ENCODE measurements at regions not wholly inside any gene's neighbourhood (a gene's known extent, or its start where the extent isn't known, plus 50 kb on each side); places are given as distances from the start of the nearest gene placed in this dataset.
"Not testable (repeated sequence)": the region's sequence is repeated elsewhere in the genome, so short reads cannot be mapped to it uniquely, and the experiment has no call there.

DNA sequence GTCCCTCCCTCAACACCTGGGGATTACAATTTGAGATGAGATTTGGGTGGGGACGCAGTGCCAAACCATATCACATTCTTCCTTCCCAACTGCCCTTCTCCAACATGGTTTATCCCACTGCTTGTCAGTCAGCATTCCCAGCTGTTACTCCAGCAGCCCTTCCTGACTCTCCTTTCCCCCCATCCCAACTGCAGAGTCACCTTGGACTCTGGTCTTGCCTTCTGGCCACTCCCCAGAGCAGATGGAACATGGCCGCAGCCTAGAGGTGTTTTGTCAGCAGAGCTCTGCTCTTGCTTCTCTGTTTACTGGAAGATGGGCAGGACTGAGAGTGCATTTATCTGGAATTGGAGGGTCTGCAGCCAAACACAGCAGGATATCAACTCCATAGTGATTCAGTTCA lies 51.2 kb upstream of the MEX3C start:
- DNase-seq, result no peak

DNA sequence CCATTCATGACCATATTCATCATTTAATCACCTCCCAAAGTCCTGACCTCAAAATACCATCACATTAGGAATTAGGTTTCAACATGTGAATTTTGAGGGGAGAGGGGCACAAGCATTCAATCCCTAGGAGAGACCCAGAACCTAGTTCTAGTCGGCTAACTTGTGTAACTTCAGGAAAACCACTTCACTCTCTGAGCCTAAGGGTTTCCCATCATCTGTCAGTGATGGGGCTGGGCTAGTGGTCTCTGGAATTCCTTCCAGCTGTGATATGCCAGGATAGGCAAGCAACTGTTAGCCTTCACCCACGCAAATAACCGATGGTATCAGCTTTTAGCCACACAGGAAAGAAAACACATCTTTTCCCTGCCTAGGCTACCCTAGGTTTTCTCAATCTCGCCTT lies 52.5 kb upstream of the MEX3C start:
- DNase-seq, result no peak

DNA sequence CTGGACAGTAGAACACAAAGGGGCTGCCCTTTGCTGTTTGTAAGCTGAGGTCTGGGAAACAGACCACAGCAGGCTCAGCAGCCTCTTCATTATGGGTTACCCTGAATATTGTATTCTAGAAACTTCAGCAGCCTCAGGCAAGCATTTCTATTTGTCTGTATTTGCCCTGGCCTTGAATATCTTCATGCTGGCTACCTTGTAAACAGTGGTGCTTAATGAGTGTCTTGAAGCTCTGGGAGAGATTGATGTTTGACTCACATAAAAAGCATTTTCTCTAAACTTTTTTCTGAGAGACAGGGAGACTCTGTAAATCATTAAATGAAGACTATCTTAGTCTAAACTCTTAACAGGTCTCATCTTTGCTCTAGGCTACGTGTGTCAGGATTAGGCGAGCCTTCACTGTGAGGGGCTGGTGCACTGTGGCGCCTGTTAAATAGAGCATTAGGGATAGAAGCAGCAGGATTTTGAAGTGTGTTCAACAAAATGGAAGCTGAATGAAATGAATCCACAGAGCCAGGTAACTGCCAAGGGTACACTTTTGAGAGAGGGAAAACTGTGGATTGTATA lies 53.1 kb upstream of the MEX3C start:
- DNase-seq, result no peak

DNA sequence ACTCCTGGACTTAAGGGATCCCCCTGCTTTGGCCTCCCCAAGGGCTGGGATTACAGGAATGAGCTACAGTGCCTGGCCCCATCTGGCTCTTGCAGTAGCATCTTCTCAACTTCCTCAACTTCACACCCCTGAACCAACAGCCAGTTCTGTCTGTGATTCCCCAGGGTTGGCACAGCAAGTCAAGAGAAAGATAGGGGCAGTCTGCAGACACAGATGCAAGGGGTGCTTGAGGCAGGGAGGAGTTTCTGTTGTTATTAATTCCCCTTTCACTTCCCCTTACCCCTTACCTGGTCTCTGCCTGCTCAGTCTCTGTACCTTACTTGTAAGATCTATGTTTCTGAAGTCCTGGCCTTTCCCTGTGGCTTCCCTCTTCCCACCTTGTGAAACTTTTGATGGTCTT lies 54.1 kb upstream of the MEX3C start:
- DNase-seq, result no peak

DNA sequence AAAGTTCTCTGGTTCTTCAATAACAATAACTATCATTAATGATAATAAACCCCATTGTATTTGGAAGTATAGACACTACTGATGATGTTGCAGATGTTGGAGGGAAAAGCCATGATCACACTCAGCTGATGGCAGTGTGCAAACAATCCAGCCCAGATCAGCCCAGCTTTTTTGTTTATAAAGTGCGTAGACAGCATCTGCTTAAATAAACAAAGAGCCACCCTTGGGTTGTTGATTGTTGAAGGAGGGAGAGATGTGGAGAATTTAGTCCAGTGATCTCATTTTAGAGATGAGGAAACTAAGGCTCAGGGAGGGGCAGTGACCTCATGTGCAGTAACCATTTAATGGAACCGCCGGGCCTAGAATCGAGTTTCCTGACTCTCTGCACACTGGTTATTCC lies 56.0 kb upstream of the MEX3C start:
- DNase-seq, result no peak

DNA sequence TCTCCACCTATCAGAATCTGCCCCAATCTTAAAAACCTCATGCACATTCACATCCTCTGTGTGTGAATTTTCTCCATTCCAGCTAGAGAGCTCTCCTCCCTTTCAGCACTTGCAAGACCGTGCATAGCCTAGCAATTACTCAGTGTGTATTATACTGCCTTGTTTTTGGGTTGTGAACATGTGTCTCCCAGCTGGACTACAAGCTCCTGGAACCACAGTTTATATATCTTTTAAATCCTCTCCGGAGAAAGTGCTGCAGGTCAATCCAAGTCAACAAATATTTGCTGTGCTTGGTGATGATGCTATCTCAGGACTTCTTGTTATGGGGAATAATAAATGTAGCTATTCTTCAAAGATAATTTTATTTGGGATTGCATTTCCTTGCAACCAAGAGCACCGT lies 58.2 kb upstream of the MEX3C start:
- no peak for DNase-seq

DNA sequence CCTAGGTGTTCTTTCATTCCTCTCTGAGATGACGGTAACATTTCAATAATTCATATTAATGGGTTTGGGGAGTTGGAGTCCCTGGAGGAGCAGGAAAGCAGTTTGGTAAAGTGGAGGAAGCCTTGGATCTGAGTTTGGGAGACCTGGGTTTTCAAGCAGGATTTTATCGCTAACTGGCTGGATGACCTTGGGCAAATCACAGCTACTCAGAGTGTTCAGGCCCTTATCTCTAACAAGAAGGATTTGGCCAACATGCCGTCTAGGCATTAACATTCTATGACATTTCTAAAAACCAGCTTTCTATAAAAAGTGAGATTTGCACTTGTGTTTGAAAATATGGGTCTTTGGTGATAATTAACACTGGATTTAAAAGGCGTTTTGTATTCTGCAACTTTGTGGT lies 59.7 kb upstream of the MEX3C start:
- no peak for DNase-seq

DNA sequence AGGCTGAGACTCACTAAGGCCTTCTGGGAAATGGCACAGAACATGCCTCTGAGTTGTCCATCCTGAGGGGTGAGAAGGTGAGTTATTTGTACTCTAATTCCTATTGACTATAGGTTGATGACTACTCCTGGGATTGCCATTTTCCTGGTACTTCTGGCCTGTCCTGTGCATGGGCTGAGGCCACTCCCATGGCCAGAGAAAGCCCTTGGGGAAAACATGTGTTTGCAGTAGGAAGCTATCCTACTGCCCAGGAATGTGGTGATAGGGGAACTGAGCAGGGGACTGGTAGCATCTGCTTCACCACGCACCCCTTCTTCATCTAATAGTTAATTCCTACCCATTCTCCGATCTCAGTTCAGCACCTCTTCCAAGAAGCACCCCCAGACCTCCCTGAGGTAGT lies 62.6 kb upstream of the MEX3C start:
- no peak for DNase-seq

DNA sequence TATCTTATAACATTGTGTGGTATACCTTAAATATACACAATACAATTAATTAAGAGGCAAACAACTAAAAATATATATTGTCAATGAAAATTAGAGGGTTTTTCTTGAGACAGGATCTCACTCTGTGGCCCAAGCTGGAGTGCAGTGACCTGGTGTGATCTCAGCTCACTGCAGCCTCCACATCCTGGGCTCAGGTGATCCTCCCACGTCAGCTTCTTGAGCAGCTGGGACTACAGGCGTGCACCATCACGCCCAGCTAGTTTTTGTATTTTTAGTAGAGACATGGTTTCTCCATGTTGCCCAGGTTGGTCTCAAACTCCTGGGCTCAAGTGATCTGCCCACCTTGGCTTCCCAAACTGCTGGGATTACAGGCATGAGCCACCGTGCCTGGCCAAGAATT lies 68.6 kb upstream of the MEX3C start:
- DNase-seq, result not testable (repeated sequence)

DNA sequence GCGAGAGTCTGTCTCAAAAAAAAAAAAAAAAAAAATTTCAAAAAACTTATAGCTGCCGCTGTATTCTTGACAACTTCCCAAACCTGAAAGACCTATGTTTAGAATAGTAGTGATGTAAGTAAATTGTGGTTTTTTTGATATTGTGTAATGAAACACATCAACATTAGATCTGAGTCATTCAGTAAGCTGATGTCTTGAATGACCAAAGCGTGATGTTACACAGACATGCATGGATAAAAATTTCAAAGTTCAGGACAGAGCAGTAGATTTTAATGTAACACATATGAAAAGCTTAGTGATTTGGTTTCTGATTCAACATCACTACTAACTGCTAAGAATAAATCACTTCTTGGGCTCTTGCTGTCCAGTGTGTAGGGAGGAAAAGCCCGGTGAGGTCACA lies 69.3 kb upstream of the MEX3C start:
- no peak for DNase-seq

DNA sequence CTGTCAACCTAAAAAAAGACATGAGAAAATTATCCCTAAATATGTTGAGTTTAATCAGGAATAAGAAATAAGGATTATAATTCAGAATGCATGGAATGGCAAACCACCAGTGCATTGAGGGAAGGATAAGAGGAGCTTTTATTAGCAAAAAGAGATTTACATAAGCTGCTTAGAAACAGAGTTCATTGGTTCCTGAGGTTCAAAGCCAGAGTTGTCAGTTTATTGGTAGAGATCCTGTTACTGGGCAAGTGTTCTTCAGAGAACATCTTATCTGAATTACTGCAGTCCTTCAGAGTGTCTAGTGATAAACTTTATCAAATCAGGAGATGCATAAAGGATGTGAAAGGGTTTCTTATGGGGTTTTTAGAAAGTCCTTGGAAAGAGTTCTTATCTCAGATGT lies 76.0 kb upstream of the MEX3C start:
- DNase-seq, result no peak

DNA sequence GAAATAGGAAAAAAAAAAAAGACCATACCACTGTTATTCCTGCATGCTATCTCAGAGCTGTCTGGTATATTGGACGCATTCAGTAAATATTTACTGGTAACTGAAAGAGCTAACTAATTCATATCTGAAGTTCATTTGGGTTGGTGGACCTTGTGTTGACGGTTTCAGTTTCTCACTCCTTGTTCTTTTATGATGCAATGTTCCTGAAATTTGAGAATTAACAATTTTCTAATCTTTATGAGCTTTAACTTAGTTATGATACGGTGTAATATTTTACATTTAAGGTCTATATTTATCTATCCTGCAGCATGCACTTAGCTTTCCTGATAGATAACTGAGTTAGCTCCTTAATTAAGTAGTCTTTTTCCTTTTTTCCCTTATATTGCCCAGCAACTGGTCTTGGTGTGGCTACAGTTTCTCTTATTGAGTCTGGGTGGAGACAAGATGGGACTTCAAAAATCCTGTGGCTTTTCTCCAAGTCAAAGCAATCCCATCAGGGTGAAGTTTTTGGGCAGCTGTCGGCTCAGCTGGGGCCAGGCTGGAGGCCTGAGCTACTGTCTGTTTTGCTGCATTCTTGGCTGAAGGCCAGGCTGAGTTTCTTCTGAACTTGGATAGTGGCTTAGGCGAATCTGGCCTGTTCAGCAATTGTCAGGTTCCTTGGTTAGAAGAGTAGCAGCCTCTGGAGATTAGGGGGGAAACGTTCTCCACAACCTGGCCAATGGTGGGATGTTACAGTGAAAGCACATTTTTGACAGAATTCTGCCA lies 78.4 kb upstream of the MEX3C start:
- DNase-seq, result no peak

DNA sequence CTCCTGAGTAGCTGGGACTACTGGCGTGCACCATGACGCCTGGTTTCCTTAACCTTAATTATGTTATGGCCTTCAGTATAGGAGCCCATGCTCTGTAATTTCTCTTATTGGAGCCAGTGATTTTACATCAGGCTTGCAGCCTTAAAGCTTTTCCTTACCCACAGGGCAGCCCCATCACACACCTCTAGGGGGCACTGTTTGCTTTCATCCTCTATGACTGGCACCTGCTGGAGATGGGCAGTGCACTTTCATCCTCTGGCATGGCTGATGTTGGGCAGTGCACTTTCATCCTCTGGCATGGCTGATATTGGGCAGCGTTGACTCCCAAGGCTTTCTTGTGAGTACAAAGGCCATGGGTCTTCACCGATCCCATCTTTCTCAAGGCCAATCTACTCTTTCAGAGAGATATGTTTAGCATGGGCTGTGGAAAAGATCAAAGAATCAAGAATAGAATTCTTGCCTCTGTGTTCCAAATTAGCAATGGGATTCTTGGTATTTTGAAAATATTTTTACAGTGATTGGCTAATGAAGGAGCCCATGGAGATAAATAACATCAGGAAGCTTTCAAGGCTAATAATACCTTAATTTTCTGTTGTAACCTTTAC lies 80.7 kb upstream of the MEX3C start:
- DNase-seq, result peak in 1 of 2 donors; percentile 3

DNA sequence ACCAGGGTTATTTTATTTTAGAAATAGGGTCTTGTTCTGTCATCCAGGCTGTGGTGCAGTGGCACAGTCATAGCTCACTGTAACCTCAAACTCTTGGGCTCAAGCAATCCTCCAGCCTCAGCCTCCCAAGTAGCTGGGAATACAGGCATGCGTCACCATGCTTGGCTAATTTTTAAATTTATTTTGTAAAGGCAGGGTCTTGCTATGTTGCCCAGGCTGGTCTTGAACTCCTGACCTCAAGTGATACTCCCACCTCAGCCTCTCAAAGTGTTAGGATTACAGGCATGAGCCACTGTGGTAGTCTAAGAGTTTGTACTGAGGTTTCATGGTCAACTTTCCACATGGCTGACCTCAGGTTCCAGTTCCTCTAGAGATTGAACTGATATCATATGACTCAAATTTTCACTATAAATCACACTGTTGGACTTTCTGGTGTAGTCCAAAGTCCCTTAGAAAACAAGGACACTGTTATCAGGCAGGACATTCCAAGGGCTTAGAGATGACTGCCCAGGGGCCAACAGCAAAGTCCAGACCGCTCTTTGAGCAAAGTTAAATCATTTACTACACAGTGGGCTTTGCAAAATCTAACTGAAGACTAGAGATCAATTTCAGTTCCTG lies 82.0 kb upstream of the MEX3C start:
- DNase-seq, result no peak

DNA sequence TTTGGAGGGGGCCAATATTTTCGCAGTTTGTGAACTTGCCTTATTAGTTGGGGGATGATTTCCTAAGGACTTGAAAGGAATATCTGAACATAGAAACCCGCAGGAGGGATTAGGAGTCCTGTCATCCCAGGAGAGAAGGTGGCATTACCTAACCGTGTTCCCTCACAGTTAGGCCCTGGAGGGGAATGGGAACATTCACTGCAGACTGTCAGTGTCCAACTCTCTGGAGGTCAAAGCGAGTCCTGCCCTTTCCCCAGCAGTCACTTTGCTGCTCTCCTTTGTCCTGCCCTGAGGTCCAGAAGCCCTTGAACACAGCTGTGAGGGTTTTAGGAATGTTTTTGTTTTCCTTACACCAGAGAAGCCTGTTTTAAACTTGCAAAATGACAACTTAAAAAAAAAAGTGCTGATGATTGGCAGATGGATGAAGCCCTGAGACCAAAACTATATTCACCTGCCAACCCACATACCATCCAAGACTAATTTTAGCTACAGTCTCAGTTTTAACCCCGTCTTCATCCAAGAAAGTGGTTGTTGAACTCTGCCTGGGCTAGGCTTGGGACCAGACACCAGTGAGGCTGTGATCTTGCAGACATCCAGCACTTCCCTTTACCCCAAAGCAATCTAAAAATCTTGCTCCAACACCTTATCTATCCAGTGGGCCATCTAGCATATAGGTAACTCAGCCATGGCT lies 90.5 kb upstream of the MEX3C start:
- DNase-seq, result no peak

DNA sequence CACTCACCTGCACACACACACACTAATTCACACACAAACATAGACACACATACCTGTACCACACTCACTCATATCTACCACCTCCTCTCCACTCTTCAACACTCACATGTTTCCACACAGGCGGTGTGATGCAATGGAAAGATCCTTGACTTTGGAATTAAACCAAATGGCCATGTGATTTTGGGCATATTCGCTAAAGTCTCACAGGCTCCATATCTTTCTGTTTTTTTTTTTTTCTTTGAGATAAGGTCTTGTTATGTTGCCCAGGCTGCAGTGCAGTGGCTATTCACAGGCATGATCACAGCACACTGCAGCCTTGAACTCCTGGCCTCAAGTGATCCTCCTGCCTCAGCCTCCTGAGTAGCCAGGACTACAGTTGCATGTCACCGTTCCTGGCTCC lies 91.1 kb upstream of the MEX3C start:
- no peak for DNase-seq

DNA sequence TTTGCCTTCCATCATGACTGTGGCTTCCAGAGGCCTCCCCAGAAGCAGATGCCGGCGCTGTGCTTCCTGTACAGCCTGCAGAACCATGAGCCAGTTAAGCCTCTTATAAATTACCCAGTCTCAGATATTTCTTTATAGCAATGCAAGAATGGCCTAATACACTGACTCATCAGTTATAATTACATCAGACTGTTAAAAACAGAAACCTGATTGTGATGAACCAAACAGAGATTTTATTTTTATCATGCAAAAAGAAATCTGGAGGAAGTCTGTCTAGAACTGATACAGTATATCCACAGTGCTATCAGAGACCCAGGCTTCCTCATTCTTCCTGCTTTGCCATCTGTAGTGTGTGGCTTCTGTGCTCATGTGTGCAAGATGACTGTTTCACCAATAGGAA lies 93.4 kb upstream of the MEX3C start:
- DNase-seq, result no peak

DNA sequence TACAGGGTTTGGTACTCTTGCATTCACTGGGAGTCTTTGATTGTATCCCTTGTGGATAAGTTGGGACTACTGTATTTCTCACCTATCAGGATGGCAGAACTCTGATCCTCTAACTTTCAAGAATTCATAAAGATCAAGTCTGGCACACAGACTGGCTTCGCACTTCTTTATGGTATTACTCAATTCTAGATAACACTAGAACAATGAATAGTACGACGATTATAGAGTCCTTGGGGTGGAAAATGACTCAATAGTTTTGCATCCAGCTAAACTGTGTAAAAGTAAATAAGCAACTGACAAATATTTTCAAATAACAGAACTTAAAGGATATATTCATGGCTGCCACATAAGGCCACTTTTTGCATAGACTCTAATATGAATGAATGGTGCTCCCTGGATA lies 103.4 kb upstream of the MEX3C start:
- DNase-seq, result no peak

DNA sequence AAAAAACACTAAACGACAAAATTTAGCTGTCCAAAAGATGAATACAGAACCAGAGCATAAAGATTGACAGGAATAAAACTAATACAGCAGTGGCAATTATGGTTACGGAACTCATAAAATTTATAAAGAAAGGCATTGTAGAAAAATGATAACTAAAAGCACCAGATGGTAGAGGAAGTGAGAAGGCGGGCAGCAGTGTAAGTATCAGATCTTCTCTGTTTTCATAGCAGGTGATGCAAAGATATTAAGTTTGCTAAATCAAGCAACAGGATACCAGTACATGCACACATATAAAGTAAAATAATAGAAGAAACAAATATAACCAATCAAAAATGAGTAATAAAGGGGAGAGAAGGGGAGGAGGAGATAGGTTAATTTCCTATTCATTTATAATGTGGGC lies 103.9 kb upstream of the MEX3C start:
- DNase-seq, result no peak

DNA sequence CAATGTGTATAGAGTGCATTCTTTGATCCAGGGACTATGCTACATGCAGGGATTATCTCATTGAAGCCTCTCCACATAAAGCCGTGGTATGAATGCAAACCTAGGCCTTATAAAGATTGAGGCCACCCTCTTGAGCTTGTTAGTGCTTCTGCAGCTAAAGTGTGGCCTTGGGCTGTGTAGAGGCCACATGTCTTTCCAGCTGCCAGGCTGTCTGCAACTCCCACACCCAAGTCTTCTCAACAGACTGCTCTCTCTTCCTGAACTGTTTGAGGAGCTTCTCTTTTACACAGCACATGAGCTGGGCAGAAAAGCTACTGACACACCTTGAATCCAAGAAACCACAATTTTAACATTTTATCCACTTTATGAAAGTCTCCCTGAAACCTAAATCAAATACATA lies 119.2 kb upstream of the MEX3C start:
- DNase-seq, result no peak

DNA sequence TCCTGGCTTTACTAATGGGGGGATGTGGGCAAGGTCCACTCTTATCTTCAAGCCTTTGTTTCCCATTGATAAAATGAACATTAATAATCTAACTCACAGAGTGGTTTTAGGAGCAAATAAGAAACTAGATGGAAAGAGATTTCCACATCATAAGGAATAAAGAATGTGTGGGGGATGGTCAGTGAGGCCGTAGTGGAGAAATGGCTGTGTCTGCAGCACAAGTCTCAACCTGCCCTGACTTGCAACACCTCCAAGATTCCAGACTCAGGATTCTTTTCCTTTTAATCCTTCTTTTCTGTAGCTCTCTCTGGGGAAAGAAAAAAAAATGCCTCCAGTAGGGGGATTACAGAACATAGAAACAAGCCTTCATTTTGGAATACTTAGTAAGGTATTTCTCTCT lies 124.2 kb upstream of the MEX3C start:
- DNase-seq, result no peak

DNA sequence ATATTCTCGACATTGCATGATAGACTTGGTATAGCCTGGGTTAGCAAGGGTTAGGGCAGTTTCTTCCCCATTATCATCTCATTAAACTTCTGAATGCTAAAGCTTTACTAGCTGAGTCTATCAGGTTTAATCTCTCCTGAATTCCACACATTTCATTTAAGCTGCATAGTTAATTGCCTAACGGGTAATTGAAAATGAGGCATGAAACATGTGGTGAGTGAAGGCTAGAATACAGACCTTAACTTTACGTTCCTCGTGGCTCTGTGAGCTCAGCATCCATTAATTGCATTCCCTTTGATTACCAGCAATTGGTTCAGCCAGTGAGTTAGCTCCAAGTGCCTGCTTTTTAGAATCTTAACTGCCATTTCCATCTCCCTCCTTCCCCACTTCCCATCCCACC lies 126.5 kb upstream of the MEX3C start:
- no peak for DNase-seq

DNA sequence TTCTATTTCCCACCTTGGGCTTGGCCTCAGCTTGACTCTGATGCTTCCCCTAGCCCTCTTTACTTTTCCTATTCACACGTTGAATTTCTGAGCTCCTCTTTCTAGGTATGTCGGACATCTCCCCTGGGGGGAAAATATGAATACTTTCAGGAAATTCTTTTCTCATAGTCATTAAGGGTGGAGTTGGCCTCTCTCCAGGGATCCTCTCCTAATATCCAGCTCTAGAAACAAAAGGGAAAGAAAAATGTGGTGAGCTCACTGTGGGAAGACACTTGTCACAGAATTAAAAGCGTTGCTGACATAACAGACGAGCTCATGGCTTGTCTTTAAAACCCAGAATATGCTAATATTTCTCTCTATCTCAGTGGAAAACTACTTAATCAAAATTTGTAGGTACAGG lies 132.7 kb upstream of the MEX3C start:
- no peak for DNase-seq

DNA sequence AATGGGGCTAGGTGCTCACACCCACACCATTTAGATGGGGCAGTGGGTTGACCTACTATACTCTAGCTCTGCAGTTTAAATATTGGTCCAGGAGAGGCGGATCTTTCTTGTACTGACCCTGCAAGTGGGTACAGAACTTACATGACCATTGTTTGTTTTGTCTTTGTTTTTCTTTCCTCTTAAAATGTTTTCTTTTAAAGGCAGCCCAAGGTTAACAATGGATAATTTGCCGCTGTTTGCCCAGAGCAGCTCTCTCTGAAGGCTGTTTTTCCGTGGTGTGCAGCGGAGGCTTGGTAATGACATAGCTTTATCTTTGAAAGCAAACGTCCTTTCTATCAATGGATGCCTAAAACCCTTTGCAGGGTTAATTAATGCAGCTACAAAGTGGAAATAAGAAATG lies 133.3 kb upstream of the MEX3C start:
- no peak for DNase-seq
